HG03342 (cell line): ENCODE measurements at regions not wholly inside any gene's neighbourhood (a gene's known extent, or its start where the extent isn't known, plus 50 kb on each side); places are given as distances from the start of the nearest gene placed in this dataset.
"Not testable (repeated sequence)": the region's sequence is repeated elsewhere in the genome, so short reads cannot be mapped to it uniquely, and the experiment has no call there.

Experiments
- ATAC-seq: cut with Tn5 transposase; IDR thresholded peaks from one replicate; pipeline ENCODE4 v1.9.1; 2021; ENCODE audit warnings: mild to moderate bottlenecking, moderate library complexity; ENCODE audit not compliant: unreplicated experiment

DNA sequence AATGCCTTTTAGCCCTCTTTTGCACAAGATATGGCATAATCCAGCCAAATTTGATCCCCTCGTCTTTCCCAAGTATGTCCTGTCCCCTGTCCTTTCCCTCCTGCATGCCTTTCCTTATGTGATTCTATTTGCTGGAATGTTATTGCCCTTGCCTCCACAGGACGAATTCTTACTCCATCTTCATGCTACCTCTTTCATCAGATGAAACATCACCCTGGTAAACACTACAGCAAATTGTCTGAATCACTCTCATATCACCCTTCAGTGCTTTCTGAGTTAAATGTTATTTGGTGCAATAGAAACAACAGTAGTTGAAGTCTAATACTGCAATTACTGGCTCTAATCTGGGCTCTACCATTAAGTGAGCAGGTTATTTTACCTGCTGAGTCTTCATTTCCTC is 52.2 kb upstream of the FAT1 start:
- no peak for ATAC-seq

DNA sequence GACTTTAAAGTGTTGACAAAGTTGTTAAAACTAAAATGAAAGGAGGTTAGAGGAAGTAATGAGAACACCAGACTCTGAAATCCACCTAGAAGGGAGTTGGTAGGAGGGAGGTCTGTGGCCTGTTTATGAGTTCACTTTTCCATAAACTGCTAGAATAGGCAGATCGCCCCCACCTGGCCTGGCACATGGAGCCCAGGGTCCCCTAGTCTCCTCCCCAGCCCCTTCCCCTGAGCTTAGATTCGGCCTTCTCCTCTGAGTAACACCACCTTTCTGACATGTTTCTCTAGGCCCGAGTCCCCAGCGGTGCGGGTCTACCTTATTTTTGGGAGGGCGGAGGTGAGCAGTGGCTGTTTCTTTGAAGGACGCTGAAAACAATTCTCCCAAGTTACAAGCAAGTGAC is 54.5 kb upstream of the FAT1 start:
- ATAC-seq, result no peak

DNA sequence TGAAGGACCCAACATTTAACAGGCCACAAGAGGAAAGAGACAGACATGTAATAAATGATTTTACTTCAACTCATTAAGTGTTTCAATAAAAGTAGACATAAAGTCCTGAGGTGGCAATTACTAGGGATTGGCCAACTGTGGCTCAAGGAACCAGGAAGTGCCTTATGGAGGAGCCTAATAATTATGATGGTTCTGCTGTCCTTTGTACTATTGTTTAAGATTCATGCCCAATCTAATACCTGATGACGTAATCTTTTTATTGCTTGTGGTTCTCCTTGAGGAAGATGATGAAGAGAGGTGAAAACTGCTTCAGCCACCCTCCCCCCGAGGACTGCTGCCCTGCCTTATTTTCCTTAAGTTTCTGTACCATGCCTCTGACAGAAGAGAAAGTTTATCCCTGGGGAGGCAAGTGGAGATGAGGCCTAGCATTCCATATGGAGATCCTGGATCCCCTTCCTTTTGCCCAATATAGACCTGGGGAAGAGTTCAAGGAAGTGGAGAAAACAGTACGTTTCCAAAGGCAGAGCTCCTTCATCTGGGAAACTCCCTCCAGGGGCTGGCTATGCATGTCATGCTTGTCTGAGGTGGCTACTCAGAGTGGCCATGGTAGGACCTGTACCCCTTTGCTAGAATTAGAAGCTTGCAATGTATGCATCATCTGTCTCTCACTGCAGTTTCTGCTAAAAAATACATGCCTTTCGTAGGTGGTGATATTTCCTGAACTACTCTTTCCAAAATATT is 56.8 kb upstream of the FAT1 start:
- ATAC-seq, result no peak

DNA sequence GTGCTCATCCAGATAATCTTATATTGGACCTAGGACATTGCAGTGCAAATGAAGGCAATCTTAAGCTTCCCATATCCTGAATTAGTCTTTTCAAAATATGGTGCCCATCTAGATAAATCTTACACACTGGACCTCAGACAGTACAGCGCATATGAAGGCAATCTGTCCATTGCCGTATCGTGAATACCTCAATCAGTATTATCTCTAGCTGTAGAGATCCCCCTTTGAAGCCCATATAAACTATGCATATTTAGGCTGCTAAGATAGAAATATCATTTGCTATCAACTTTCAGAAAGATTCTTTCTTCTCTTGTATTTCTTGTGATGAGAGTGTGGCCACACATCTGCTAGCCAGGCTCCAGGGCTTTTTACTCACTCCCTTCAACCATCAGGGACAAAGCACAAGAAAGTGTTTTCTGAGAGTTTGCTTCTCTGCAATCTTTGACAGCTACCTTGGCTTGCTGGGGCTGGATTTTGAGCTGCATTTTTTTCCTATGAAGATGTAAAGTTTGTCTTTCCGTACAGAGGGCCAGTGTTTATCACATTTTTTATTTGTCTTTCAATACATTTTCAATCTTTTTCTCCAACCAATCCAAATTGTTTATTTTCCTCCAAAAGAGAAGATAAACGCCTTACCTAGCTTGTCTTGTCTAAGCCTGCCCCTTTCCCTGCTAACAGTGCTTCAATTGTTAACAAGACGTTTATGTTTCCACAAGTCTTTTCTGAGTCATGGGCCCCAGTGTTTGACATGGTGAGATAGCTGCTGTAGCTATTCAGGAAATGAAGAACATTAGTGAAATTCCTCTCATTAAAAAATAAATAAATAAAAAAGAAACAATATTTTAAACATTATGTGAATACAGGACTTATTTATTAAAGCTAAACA is 57.6 kb upstream of the FAT1 start:
- ATAC-seq, result no peak

DNA sequence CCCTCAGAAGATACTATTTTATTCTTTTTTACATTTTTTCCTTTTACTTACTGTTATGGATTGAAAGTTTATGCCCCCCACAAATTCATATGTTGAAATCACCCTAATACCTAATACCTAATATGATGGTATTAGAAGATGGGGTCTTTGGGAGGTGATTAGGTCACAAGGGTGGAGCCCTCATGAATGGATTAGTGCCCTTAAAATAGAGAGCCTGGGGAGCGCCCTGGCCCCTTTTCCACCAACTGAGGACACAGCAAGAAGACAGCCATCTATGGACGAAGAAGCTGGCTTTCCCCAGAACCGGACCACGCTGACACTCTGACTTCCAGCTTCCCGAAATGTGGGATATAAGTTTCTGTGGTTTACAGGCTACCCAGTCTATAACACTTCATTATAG is 58.6 kb upstream of the FAT1 start:
- ATAC-seq, result no peak

DNA sequence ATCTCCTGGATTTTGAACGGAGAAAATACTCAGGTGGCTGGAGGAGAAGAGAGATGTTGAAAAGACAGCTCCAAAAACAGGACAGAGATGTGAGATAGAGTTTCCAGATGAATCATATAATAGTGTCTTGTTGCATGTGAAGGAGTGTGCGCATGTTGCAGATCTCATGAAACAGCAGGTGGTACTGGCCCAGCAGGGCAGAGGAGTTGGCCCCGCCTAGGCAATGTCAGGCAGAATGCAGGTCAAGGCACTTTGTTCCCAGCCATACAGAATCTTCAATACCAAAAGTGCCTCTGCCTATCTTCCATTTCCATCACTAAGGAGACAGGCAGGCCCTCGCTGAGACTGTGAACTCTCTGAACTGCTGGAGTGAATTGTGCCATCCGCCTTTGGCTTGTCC is 63.9 kb upstream of the FAT1 start:
- ATAC-seq, result no peak

DNA sequence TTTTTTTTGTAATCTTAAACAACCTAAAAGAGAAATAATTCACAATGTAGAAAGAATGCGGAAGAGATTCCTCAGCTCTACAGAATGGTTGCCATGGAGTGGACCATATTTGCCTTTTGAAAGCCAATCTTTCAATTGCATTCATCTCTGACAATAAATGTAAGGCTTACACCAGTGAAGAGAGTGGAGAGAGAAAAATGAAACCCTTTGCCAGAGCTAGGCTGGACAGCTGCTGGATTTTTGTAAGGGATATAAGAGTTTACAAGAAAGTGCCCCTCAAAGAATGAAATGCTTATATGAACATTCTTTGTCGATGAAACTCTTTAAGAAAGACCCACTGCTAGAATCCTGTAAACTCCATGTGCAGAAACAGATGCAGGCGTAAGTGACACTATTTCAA is 66.0 kb upstream of the FAT1 start:
- ATAC-seq, result no peak

DNA sequence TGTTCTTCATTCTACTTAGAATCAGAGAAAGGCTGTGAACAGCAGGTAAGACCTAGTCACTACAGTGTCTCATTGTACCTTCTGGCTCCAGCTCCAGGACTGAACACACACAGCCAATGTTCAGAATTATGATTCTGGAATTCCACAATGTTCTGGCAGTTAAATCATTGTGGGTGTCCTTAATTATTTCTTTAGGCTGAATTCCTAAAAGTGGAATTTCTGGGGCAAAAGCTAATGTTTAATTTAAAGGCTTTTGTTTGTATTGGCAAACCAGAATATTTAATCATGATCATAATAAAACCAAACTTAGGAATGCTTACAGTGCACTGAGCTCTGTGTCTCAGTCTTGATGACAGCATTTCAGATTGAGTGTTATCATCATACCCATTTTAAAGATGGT is 67.0 kb upstream of the FAT1 start:
- ATAC-seq, result no peak

DNA sequence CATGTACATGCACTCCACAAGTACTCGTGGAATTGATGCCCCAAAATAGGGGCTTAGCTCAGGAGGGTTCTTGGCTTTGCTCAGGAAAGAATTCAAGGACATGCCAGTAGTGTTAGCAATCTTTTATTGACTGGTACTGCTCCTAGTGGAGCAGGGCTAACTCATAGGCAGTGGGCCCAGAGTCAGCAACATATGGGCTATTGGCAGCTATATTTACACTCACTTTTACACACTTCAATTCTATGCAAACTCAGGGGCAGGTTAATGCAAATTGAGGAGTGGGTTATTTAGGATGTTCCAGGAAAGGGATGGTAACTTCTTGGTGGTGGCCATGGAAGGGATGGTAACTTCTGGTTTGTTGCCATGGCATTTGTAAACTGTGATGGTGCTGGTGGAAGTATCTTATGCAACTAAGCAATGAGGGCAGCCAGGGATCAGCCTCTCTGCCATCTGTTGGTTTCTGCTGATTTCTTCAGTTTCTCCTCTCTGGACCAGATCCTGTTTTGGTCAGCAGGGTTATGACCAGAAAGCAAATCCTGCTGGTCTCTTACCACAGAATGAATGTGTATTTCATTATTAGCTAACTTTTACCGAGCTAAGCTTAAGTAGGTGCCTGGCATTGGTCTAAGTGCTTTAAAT is 69.2 kb upstream of the FAT1 start:
- no peak for ATAC-seq

DNA sequence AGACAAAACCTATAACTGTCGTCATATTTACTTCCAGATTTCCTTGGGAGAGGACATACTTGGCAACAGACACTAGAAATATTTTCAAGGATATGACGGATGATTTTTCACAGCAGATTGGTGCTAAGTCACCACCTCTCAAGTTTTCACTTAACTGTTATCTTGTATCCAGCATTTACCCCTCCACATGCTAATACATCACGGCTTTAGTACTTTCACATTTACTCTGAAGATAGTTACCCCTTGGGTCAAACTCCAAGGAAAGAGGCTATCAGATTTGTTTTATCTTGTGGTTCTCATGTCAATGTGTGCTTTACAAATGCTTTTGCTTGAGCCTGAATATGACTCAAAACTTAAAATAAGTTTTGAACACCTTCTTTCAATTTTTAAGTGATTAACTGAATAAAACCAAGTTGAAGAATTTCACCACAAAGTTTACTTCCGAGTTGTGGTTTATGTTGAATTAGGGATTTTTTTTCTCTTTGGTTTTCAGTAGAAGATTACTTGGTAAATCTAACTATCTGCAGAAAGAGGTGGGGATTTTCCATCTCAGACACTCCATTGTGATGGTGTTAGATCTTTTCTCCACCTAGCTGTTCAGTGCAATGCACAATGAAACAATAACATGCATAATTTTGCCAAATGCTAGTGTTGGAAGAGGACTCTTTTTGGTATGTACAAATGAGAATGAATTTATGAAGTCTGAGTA is 75.4 kb upstream of the FAT1 start:
- ATAC-seq, result no peak

DNA sequence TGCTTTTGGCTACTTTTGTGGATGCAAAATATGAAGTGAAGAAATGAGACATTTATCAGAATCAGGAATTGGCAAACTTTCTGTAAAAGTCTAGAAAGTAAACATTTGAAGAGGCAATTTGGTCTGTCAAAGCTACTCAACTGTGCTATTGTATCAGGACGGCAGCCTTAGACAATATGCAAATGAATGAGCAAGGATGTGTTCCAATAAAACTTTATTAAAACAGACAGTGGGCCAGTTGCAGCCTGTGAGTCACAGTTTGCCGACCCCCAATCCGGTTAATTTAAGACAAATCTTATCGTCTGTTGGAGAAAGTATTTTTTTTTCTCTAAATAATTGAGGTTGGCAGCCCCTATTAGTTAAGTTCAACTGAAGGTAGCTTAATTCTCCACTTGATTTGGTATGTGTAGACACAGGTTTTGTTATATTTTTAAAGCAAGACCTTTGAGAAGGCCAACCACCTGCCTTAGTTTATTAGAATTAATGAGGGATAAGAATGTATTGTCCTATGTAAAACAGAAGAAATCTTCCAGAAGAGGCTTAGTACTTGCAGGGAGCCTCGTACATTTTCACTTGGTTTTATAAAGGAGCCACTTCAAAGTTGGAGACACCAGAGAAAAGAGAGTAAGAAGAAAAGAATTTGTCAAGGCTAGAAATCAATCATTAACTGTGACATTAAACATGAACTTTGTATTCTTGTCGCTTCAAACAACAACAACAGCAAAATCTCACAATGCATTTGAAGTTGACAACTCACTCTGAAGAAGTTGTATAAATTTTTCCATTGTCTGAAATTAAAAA is 81.6 kb upstream of the FAT1 start:
- no peak for ATAC-seq

DNA sequence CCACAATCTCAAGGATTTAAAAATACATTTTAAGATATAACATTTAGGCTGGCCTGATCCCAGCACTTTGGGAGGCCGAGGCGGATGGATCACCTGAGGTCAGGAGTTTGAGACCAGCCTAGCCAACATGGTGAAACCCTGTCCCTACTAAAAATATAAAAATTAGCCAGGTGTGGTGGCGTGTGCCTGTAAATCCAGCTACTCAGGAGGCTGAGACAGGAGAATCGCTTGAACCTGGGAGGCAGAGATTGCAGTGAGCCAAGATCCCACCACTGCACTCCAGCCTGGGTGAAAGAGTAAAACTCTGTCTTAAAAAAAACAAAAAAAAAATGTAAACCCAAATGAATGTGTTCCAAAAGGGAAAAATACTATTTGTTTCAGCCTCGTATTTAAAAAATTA is 82.3 kb upstream of the FAT1 start:
- ATAC-seq, result not testable (repeated sequence)

DNA sequence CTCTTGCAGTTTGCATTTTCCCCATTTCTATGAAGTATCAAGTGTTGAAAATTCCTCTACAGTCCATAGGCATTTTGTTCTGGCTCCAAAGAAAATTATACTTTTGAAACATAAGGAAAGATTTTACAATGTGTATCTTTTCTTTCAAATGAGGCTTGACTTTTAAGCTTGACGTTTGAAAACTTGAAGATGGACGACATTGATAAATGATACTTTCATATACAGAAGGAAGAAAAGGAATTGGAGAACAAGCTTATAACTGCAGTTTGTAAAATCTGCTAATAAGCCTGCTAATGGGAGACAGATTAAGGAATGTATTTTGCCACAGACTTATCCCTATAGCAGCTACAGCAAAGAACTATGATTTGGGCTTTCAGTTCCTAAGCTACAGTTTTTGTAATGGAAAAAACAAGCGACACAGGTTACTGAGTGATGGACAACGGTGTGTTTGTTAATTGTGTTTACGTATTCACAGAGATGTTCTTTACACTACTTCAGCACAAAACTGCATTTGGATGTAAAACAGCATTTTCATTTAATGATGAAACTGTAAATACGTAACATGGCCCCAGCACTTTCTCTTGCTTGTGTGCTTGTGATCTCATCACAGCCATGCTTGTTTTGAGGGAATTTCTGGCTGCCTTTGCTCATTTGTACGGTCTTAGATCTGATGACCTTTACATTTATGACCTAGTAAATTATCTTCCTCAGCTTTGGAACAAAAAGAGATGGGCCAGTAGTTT is 83.2 kb upstream of the FAT1 start:
- ATAC-seq, result no peak

DNA sequence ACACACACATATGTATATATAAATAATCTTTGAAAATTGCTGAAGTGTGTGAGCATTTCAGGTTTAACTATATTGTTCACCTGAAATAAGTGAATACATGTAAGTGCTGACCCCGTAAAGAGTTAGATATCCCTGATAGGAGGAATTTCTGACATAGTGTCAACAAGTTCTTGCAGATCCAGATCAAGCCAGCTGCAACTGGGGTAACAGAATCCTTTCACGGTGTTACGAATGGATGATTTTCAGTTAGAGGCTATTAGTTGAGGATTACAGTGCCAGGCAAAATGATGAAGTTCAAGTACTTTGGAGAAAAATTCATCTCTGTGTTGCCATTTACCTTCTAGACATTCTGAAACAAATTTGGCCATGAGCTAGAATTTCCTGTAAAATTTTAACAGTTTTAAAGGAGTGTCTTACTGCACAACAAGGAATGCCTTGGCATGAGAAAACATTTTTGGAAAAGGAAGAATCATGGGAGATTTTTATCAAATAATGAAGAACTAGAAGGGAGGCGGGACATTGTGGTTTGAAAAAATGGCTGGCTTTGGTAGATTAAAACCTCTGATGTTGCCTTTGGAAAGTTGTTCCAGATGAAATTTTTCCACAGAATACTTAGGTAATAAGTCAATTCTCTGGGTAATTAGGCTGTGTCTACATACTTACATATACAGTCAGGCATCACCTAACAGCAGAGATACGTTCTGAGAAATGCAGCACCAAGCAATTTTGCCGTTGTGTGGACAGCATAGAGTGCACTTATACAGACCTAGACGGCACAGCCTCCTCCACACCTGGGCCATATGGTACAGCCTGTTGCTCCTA is 84.4 kb upstream of the FAT1 start:
- ATAC-seq, result no peak

DNA sequence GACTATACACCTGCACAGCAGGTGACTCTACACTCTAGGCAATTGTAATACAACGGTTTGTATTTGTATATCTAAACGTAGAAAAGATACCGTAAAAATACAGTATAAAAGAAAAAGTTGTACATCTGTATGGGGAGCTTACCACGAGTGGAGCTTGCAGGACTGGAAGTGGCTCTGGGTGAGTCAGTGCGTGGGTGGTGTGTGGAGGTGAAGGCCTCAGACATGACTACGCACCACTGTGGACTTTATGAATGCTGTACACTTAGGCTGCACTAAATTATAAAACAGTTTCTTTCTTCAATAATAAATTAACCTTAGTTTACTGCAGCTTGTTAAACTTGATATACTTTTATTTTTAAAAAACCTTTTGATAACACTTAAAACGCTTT is 85.0 kb upstream of the FAT1 start:
- ATAC-seq, result no peak

DNA sequence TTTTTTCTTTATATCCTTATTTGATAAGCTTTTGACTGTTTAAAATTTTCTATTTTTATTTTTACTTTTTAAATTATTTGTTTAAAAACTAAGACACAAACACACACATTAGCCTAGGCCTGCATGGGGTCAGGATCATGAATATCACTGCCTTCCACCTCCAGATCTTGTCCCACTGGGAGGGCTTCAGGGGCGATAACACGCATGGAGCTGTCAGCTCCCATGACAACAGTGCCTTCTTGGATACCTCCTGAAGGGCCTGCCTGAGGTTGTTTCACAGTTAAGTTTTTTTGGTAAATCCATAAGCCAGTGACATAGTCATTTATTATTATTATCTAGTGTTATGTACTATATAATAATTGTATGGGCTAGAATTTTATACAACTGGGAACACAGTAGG is 85.4 kb upstream of the FAT1 start:
- ATAC-seq, result no peak

DNA sequence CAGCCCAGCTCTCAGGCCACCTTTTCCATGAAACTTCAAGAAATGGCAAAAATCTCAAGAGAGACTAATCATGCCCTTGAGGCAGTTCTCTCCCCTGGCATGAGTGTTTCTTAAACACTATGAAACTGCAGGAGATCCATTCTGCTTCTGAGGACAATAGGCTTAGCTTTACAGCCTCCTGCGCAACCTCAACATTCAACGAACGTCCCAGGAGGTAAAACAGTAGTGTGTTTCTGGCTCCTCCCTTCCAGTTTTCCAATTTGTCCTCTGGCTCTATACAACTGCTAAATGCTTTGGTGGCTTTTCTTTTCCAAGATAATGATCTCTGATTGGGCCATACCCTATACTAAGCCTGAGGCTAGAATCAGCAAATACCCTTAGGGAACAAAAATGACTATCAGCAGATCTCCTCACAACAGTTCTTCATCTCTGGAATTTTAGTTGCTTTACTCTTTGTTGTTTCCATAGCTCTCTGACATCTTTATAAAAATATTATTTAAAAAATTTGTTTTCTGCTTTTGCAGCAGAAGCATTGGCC is 87.0 kb upstream of the FAT1 start:
- ATAC-seq, result no peak

DNA sequence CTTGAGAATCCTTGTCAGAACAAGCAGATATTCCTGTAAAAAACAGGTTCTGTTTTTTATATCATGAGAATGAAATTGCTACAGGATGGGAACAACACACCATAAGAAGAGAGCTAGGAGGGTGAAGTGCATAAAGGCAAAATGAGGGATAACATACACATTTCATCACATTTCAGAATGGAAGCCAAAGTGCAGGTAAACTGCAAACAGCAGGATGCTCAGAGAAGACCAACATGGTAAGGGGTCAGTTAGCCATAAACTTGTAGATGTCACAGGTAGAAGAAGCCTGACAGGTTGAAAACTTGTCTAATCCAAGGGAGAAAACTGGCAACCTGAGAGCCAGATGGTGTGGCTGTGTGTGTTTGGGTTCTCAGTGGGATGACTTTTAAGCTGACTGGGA is 88.9 kb upstream of the FAT1 start:
- no peak for ATAC-seq
